H9 (cell line): ENCODE measurements at regions not wholly inside any gene's neighbourhood (a gene's known extent, or its start where the extent isn't known, plus 50 kb on each side); places are given as distances from the start of the nearest gene placed in this dataset.

Source experiments
- DNase-seq: peaks from one replicate; pipeline ENCODE4 v3.0.0-alpha.2; 2017
- H2AFZ ChIP-seq: one replicate; pipeline ENCODE4 v1.6.1; 2013; ENCODE audit warnings: mild to moderate bottlenecking, low read length, control low read depth, moderate library complexity
- H2AK5ac ChIP-seq: 2 replicates; pipeline ENCODE4 v1.6.1; 2013; ENCODE audit warnings: low read length, control low read depth, mixed read lengths; ENCODE audit not compliant: insufficient read length
- H2BK120ac ChIP-seq: one replicate; pipeline ENCODE4 v1.6.1; 2013; ENCODE audit warnings: low read depth, mild to moderate bottlenecking, low read length, control low read depth, inconsistent platforms; ENCODE audit not compliant: poor library complexity, severe bottlenecking
- H2BK12ac ChIP-seq: 2 replicates; pipeline ENCODE4 v1.6.1; 2013; ENCODE audit warnings: low read length, control low read depth, mixed read lengths, low read depth; ENCODE audit not compliant: insufficient read length
- H2BK15ac ChIP-seq: 2 replicates; pipeline ENCODE4 v1.6.1; 2013; ENCODE audit warnings: low read depth, low read length, control low read depth
- H2BK20ac ChIP-seq: one replicate; pipeline ENCODE4 v1.6.1; 2013; ENCODE audit warnings: low read depth, mild to moderate bottlenecking, low read length, control low read depth, inconsistent platforms; ENCODE audit not compliant: poor library complexity, severe bottlenecking
- H2BK5ac ChIP-seq: 2 replicates; pipeline ENCODE4 v1.6.1; 2013; ENCODE audit warnings: low read length, control low read depth, mixed read lengths; ENCODE audit not compliant: insufficient read length
- H3K14ac ChIP-seq: 2 replicates; pipeline ENCODE4 v1.6.1; 2013; ENCODE audit warnings: low read length, control low read depth; ENCODE audit not compliant: insufficient read depth
- H3K18ac ChIP-seq: 2 replicates; pipeline ENCODE4 v1.6.1; 2013; ENCODE audit warnings: low read depth, mild to moderate bottlenecking, mixed read lengths, low read length, control low read depth; ENCODE audit not compliant: insufficient read length
- H3K23ac ChIP-seq: 2 replicates; pipeline ENCODE4 v1.6.1; 2013; ENCODE audit warnings: low read length, control low read depth, mixed read lengths, low read depth; ENCODE audit not compliant: insufficient read length
- H3K23me2 ChIP-seq: 2 replicates; pipeline ENCODE4 v1.6.1; 2013; ENCODE audit warnings: low read depth, mild to moderate bottlenecking, mixed read lengths, low read length, control low read depth; ENCODE audit not compliant: insufficient read length, poor library complexity, severe bottlenecking
- H3K27ac ChIP-seq: 2 replicates; pipeline ENCODE4 v1.5.1; 2013; ENCODE audit warnings: low read length, control low read depth, mixed read lengths, low read depth; ENCODE audit not compliant: insufficient read length
- H3K27me3 ChIP-seq: 2 replicates; pipeline ENCODE4 v1.6.1; 2013; ENCODE audit warnings: low read length, control low read depth, inconsistent platforms; ENCODE audit not compliant: insufficient read depth
- H3K4ac ChIP-seq: 2 replicates; pipeline ENCODE4 v1.6.1; 2013; ENCODE audit warnings: low read depth, mild to moderate bottlenecking, control low read depth, inconsistent platforms, low read length, moderate library complexity
- H3K4me1 ChIP-seq: 2 replicates; pipeline ENCODE4 v1.6.1; 2013; ENCODE audit warnings: low read length, control low read depth, inconsistent platforms; ENCODE audit not compliant: insufficient read depth
- H3K4me2 ChIP-seq: 2 replicates; pipeline ENCODE4 v1.6.1; 2013; ENCODE audit warnings: low read length, control low read depth, mixed read lengths; ENCODE audit not compliant: insufficient read length, insufficient read depth
- H3K56ac ChIP-seq: 2 replicates; pipeline ENCODE4 v1.6.1; 2013; ENCODE audit warnings: low read depth, mild to moderate bottlenecking, mixed read lengths, low read length, control low read depth; ENCODE audit not compliant: insufficient read length
- H3K79me1 ChIP-seq: 2 replicates; pipeline ENCODE4 v1.6.1; 2013; ENCODE audit warnings: low read depth, mild to moderate bottlenecking, moderate library complexity, low read length, control low read depth, inconsistent platforms; ENCODE audit not compliant: insufficient read depth, poor library complexity, severe bottlenecking
- H3K79me2 ChIP-seq: 2 replicates; pipeline ENCODE4 v1.6.1; 2013; ENCODE audit warnings: low read length, control low read depth, inconsistent platforms; ENCODE audit not compliant: insufficient read depth
- H3K9ac ChIP-seq: 2 replicates; pipeline ENCODE4 v1.6.1; 2013; ENCODE audit warnings: low read length, control low read depth, mixed read lengths; ENCODE audit not compliant: insufficient read length; ENCODE audit errors: extremely low read depth
- H3K9me3 ChIP-seq: one replicate; pipeline ENCODE4 v1.6.1; 2013; ENCODE audit warnings: low read depth, low read length, inconsistent platforms; ENCODE audit not compliant: control insufficient read depth
- H3T11ph ChIP-seq: one replicate; pipeline ENCODE4 v1.6.1; 2013; ENCODE audit warnings: mild to moderate bottlenecking, low read length, control low read depth, inconsistent platforms
- H4K20me1 ChIP-seq: one replicate; pipeline ENCODE4 v1.6.1; 2013; ENCODE audit not compliant: control insufficient read depth, insufficient read length, insufficient read depth
- H4K5ac ChIP-seq: 2 replicates; pipeline ENCODE4 v1.6.1; 2013; ENCODE audit warnings: low read depth, mild to moderate bottlenecking, mixed read lengths, low read length, control low read depth; ENCODE audit not compliant: insufficient read length
- H4K8ac ChIP-seq: replicated peaks from 2 replicates; pipeline ENCODE4 v1.6.1; 2013; ENCODE audit warnings: low read length, control low read depth, mixed read lengths, low read depth; ENCODE audit not compliant: insufficient read length
- H4K91ac ChIP-seq: 2 replicates; pipeline ENCODE4 v1.6.1; 2013; ENCODE audit warnings: low read depth, mild to moderate bottlenecking, moderate library complexity, mixed read lengths, low read length, control low read depth; ENCODE audit not compliant: insufficient read length
- H3K27ac Mint-ChIP-seq, 3 experiments: 2 replicates in 2 of 3; 3 replicates in 1 of 3; pipeline ENCODE4 v1.8.0; 2020 to 2021; ENCODE audit warnings: mixed read lengths in 3 of 3, mild to moderate bottlenecking in 1 of 3, moderate library complexity in 1 of 3
- H3K27me3 Mint-ChIP-seq: 2 replicates; pipeline ENCODE4 v1.8.0; 2021; ENCODE audit warnings: low read depth, mild to moderate bottlenecking, moderate library complexity, mixed read lengths
- H3K36me3 Mint-ChIP-seq, 3 experiments: 2 replicates in 2 of 3; 3 replicates in 1 of 3; pipeline ENCODE4 v1.8.0; 2020 to 2021; ENCODE audit warnings: low read depth in 3 of 3, mixed read lengths in 3 of 3; ENCODE audit not compliant: insufficient read depth in 1 of 3
- H3K4me1 Mint-ChIP-seq, 2 experiments: 2 replicates each; pipeline ENCODE4 v1.8.0; 2020; ENCODE audit warnings: mixed read lengths in 2 of 2
- H3K4me3 Mint-ChIP-seq, 2 experiments: 2 replicates in 1 of 2; 3 replicates in 1 of 2; pipeline ENCODE4 v1.8.0; 2020 to 2021; ENCODE audit warnings: mild to moderate bottlenecking in 2 of 2, mixed read lengths in 2 of 2, moderate library complexity in 1 of 2
- H3K9me3 Mint-ChIP-seq, 2 experiments: 2 replicates in 1 of 2; 3 replicates in 1 of 2; pipeline ENCODE4 v1.8.0; 2020; ENCODE audit warnings: mild to moderate bottlenecking in 2 of 2, mixed read lengths in 2 of 2, moderate library complexity in 1 of 2
- CTCF ChIP-seq: fragments of 200-600 bp; sonication (generic); conservative IDR thresholded peaks from 3 replicates; pipeline ENCODE4 v1.8.0; 2021; ENCODE audit warnings: antibody characterized with exemption, mild to moderate bottlenecking
- WGBS: extraction: QIAGEN DNeasy Blood & Tissue Kit; methylation state at CpG from one replicate; pipeline ENCODE4 v1.1.7; 2013; ENCODE audit warnings: missing lambda C conversion rate, low lambda C conversion rate, mixed read lengths; ENCODE audit not compliant: insufficient read length; ENCODE audit errors: extremely low coverage; 5-methylcytosine and 5-hydroxymethylcytosine counted together

GRCh38 chr6:11852061-11852651, 73.6 kb upstream of the ADTRP start:
- no peak for DNase-seq

More at GRCh38 chr6:11852061-11852651, 73.6 kb upstream of the ADTRP start:
- Histone ChIP-seq H3K9me3 (no peaks in the 10 kb centered on the region), H3K14ac (no peak overlapping the region), H3K4me2 (no peak overlapping the region), H3K56ac (no peak overlapping the region), H3K79me2 (no peaks in the 10 kb centered on the region), H3K9ac (no peak overlapping the region), H2AK5ac (no peak overlapping the region), H3K23ac (no peak overlapping the region), H2AFZ (no peak overlapping the region), H4K5ac (no peak overlapping the region), H3K4ac (no peak overlapping the region), H3K18ac (no peak overlapping the region), H2BK20ac (no peak overlapping the region), H3T11ph (no peak overlapping the region), H3K27ac (no peak overlapping the region), H3K79me1 (no peaks in the 10 kb centered on the region), H2BK15ac (no peak overlapping the region), H4K20me1 (no peaks in the 10 kb centered on the region), H4K8ac (no peak overlapping the region), H3K4me1 (no peaks in the 10 kb centered on the region), H2BK5ac (no peak overlapping the region), H3K23me2 (no peaks in the 10 kb centered on the region), H2BK12ac (no peak overlapping the region), H2BK120ac (no peak overlapping the region), H4K91ac (no peak overlapping the region), H3K27me3 (no peaks in the 10 kb centered on the region)
- no peaks in the 10 kb centered on the region for H3K4me1 Mint-ChIP-seq
- H3K4me3 Mint-ChIP-seq: no peak overlapping the region
- H3K9me3 Mint-ChIP-seq: no peaks in the 10 kb centered on the region
- H3K27ac Mint-ChIP-seq: no peak overlapping the region
- TF ChIP-seq CTCF: no peak
- no CpG with 5 or more reads among the region's 11 CpGs for WGBS
- H3K27me3 Mint-ChIP-seq: no peaks in the 10 kb centered on the region
- H3K36me3 Mint-ChIP-seq: no peaks in the 10 kb centered on the region
